K562 (cell line): ENCODE measurements at regions not wholly inside any gene's neighbourhood (a gene's known extent, or its start where the extent isn't known, plus 50 kb on each side); places are given as distances from the start of the nearest gene placed in this dataset.

Source experiments
- ATAC-seq: fragments of 200-7000 bp; cut with Tn5 transposase; 3 replicates; pipeline ENCODE4 v1.9.1; 2020; ENCODE audit warnings: moderate library complexity
- BruUV-seq: library from RNA; stranded (reverse); fragments of 400-500 nt; replicated peaks from 2 replicates; lab custom pipeline; 2021; lab: Mats Ljungman, UMichigan
- CTCF ChIA-PET: fragments of 300-600 bp; formaldehyde crosslinking; extraction: SDS; loops from one replicate; lab custom pipeline; 2021; ENCODE audit warnings: low intra/inter-chr PET ratio; lab: Yijun Ruan, JAX
- POLR2A ChIA-PET: fragments of 300-600, 350-650 bp; sonication (Branson Sonifier 250); formaldehyde crosslinking; extraction: SDS; loops from one replicate; lab custom pipeline; 2021; ENCODE audit warnings: antibody characterized with exemption, inconsistent platforms; lab: Yijun Ruan, JAX
- DNase-seq, 4 experiments: peaks; one replicate each; pipeline versions ENCODE4 v3.0.0 to v3.0.0-alpha.2; 2011 to 2018; ENCODE audit warnings: low spot score in 3 of 4, mixed read lengths in 3 of 4; ENCODE audit errors: extremely low read depth in 1 of 4
- FAIRE-seq: peaks from 2 replicates; lab custom pipeline; 2011; peaks lifted over from hg19 to GRCh38; lab: Jason Lieb, UNC
- H2AFZ ChIP-seq: 2 replicates; pipeline ENCODE4 v1.6.0; 2011; ENCODE audit warnings: low read depth, low read length, control low read depth, inconsistent platforms
- H3K27ac ChIP-seq: fragments of 200-600 bp; 3 replicates; pipeline ENCODE4 v1.8.0; 2011; ENCODE audit warnings: low read depth, mild to moderate bottlenecking, control low read depth, inconsistent platforms, low read length, moderate library complexity, mixed read lengths; ENCODE audit errors: extremely low read depth
- H3K27me3 ChIP-seq, 2 experiments: fragments of 300-600 bp in 1 of 2; 2 replicates in 1 of 2; 3 replicates in 1 of 2; pipeline versions ENCODE4 v1.6.0 to v1.8.0; 2011; ENCODE audit warnings: inconsistent platforms in 2 of 2, low read length in 2 of 2, mild to moderate bottlenecking in 1 of 2, mixed read lengths in 1 of 2, moderate library complexity in 1 of 2; ENCODE audit not compliant: control insufficient read depth in 2 of 2, insufficient read depth in 2 of 2
- H3K36me3 ChIP-seq: fragments of 300-600 bp; 3 replicates; pipeline ENCODE4 v1.8.0; 2011; ENCODE audit warnings: mild to moderate bottlenecking, low read length, inconsistent platforms; ENCODE audit not compliant: control insufficient read depth, insufficient read depth
- H3K4me1 ChIP-seq, 2 experiments: fragments of 200-600 bp in 1 of 2; replicated peaks in 1 of 2; 2 replicates in 1 of 2; 3 replicates in 1 of 2; pipeline versions ENCODE4 v1.5.1 to v1.8.0; 2011; ENCODE audit warnings: inconsistent platforms in 2 of 2, low read length in 2 of 2, mild to moderate bottlenecking in 1 of 2, mixed read lengths in 1 of 2, moderate library complexity in 1 of 2; ENCODE audit not compliant: control insufficient read depth in 2 of 2, insufficient read depth in 2 of 2
- H3K4me2 ChIP-seq: 2 replicates; pipeline ENCODE4 v1.6.1; 2011; ENCODE audit warnings: low read length, control low read depth, inconsistent platforms, mixed read lengths; ENCODE audit not compliant: insufficient read depth
- H3K4me3 ChIP-seq: fragments of 200-600 bp; sonication (generic), shearing (Covaris generic); 2 replicates; pipeline ENCODE4 v1.5.1; 2016; ENCODE audit warnings: control low read depth, inconsistent platforms
- H3K79me2 ChIP-seq: fragments of 200-600 bp; 3 replicates; pipeline ENCODE4 v1.8.0; 2011; ENCODE audit warnings: low read length, inconsistent platforms; ENCODE audit not compliant: control insufficient read depth, insufficient read depth
- H3K9ac ChIP-seq, 2 experiments: 2 replicates each; pipeline versions ENCODE4 v1.6.0 to v1.6.1; 2011; ENCODE audit warnings: low read depth in 2 of 2, low read length in 2 of 2, control low read depth in 1 of 2, inconsistent platforms in 1 of 2, mild to moderate bottlenecking in 1 of 2, mixed read lengths in 1 of 2; ENCODE audit not compliant: insufficient read depth in 1 of 2
- H3K9me1 ChIP-seq: one replicate; pipeline ENCODE4 v1.6.0; 2011; ENCODE audit warnings: inconsistent platforms, mild to moderate bottlenecking, low read length, moderate library complexity; ENCODE audit not compliant: control insufficient read depth, insufficient read depth
- H3K9me3 ChIP-seq: replicated peaks from 2 replicates; pipeline ENCODE4 v1.5.1; 2011; ENCODE audit warnings: low read depth, low read length, inconsistent platforms; ENCODE audit not compliant: control insufficient read depth, insufficient read depth
- H4K20me1 ChIP-seq: replicated peaks from 2 replicates; pipeline ENCODE4 v1.6.1; 2011; ENCODE audit warnings: low read length, inconsistent platforms, mixed read lengths; ENCODE audit not compliant: control insufficient read depth, insufficient read depth
- BCL6 ChIP-seq: fragments of 250-450 bp; sonication (Bioruptor Pico); IDR thresholded peaks from 2 replicates; pipeline ENCODE4 v1.4.0; 2020
- BCOR ChIP-seq: fragments of 450-650 bp; IDR thresholded peaks from 2 replicates; pipeline ENCODE4 v1.6.1; 2016
- CBX3 ChIP-seq, 2 experiments: IDR thresholded peaks; 1 replicate in 1 of 2; 2 replicates in 1 of 2; pipeline ENCODE4 v1.6.1; 2012; ENCODE audit warnings: inconsistent platforms in 2 of 2, low read length in 2 of 2, borderline replicate concordance in 1 of 2, control low read depth in 1 of 2
- CREM ChIP-seq: IDR thresholded peaks from 2 replicates; pipeline ENCODE4 v1.6.1; 2014; ENCODE audit warnings: antibody characterized with exemption, low read depth
- ELF2 ChIP-seq: fragments of 250-450 bp; sonication (Bioruptor Pico); IDR thresholded peaks from 2 replicates; pipeline ENCODE4 v1.5.0; 2021; ENCODE audit warnings: mild to moderate bottlenecking
- GABPA ChIP-seq: fragments of 200-800 bp; sonication (Bioruptor generic); conservative IDR thresholded peaks from 2 replicates; pipeline ENCODE4 v1.6.1; 2016; ENCODE audit warnings: low read depth, missing genetic modification characterization, missing compliant biosample characterization
- HEY1 ChIP-seq: fragments of 250-450 bp; sonication (Bioruptor Pico); IDR thresholded peaks from 2 replicates; pipeline ENCODE4 v1.5.0; 2020; ENCODE audit warnings: mild to moderate bottlenecking, moderate library complexity, borderline replicate concordance
- HNRNPL ChIP-seq: fragments of 200-400 bp; formaldehyde crosslinking; IDR thresholded peaks from 2 replicates; pipeline ENCODE4 v1.6.1; 2017; ENCODE audit warnings: low read depth, mild to moderate bottlenecking, low read length
- HSF4 ChIP-seq: fragments of 250-450 bp; sonication (Bioruptor Pico); IDR thresholded peaks from 2 replicates; pipeline ENCODE4 v2.1.2; 2022; ENCODE audit warnings: mild to moderate bottlenecking, moderate library complexity, borderline replicate concordance
- MCM2 ChIP-seq: fragments of 450-650 bp; IDR thresholded peaks from 2 replicates; pipeline ENCODE4 v1.6.1; 2017; ENCODE audit warnings: low read depth, mild to moderate bottlenecking
- NEUROD1 ChIP-seq: fragments of 150-350 bp; IDR thresholded peaks from 2 replicates; pipeline ENCODE4 v1.6.1; 2014; ENCODE audit warnings: borderline replicate concordance, low read length, low read depth; ENCODE audit not compliant: partially characterized antibody
- PKNOX1 ChIP-seq: fragments of 450-650 bp; IDR thresholded peaks from 2 replicates; pipeline ENCODE4 v1.6.1; 2016
- POLR2H ChIP-seq: IDR thresholded peaks from 2 replicates; pipeline ENCODE4 v1.6.1; 2016; ENCODE audit warnings: missing genetic modification characterization, low read depth, mild to moderate bottlenecking, control low read depth, missing compliant biosample characterization, moderate library complexity
- ZKSCAN1 ChIP-seq: fragments of 150-350 bp; IDR thresholded peaks from 2 replicates; pipeline ENCODE4 v1.6.1; 2016; ENCODE audit warnings: low read depth, low read length
- WGBS: fragments of 100-300 bp; shearing (Covaris generic); methylation state at CpG from one replicate; pipeline ENCODE4 v1.1.6; 2016; ENCODE audit warnings: low coverage, mixed read lengths; ENCODE audit not compliant: insufficient coverage; ENCODE audit errors: missing lambda C conversion rate; 5-methylcytosine and 5-hydroxymethylcytosine counted together
- in situ Hi-C: fragments of 300-500 bp; cut with MboI; formaldehyde crosslinking; loops from 4 replicates; pipeline ENCODE4 v1.15.0; 2018; ENCODE audit warnings: inconsistent platforms, mixed read lengths
- intact Hi-C: fragments of 100-400 bp; cut with micrococcal nuclease; formaldehyde crosslinking; loops from 2 replicates; pipeline ENCODE4 v1.14.2; 2022
- TF ChIP-seq, protein P1 (sequence below): sonication (generic); formaldehyde crosslinking; IDR thresholded peaks from 2 replicates; pipeline ENCODE4 v1.8.0; 2023; ENCODE audit warnings: mild to moderate bottlenecking, missing genetic modification reagents
- TF ChIP-seq, protein P2 (sequence below): fragments of 450-650 bp; formaldehyde crosslinking; conservative IDR thresholded peaks from 2 replicates; pipeline ENCODE4 v1.4.0; 2022; ENCODE audit warnings: mild to moderate bottlenecking, missing genetic modification characterization

DNA sequence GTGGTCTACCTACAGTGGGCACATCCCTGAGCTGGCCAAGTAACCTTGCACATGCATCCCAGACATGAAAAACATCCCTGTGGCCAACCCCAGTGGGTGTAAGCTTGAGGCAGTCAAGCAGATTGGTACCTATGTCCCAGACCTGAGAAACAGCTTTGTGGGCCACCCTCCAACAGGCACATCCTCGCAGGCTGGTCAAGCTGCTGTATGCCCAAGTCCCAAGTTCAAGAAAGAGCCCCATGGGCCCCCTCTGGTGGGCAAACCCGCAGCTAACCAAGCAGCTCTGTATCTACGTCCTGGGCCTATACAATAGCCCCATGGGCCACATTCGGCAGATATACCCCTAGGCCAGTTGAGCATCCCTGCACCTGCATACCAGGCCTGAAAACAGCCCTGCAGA lies 186.3 kb upstream of the GPR149 start:
- Histone ChIP-seq H4K20me1 (no peaks in the 10 kb centered on the region), H3K9ac (no peak overlapping the region)
- CTCF ChIA-PET = no interaction called here
- in situ Hi-C loops = no loop called here
- no peak for ATAC-seq
- TF ChIP-seq GABPA (tag) (no peak), HSF4 (CRISPR knock-in tag) (no peak), ELF2 (CRISPR knock-in tag) (no peak), PKNOX1 (no peak), CBX3 (IDR thresholded peaks at IDR 0.05; ENCODE audit: borderline replicate concordance in 1 of 2, low read length in 2 of 2) (no peak), HNRNPL (no peak)
- TF ChIP-seq, all 486 proteins: peak for 0
- Histone ChIP-seq H2AFZ (no peak overlapping the region), H3K9me1 (no peaks in the 10 kb centered on the region), H3K36me3 (no peaks in the 10 kb centered on the region), H3K4me3 (no peak overlapping the region), H3K27ac (no peak overlapping the region), H3K9me3 (no peaks in the 10 kb centered on the region), H3K4me2 (no peak overlapping the region), H3K27me3 (no peaks in the 10 kb centered on the region), H3K4me1 (no peaks in the 10 kb centered on the region), H3K79me2 (no peaks in the 10 kb centered on the region)
- DNase-seq = no peak
- 3% methylated on average over 4 of the region's 4 CpGs for WGBS
- intact Hi-C loops = no loop called here
- no TSS peak for BruUV-seq
- POLR2A ChIA-PET = no interaction called here
- FAIRE-seq = no peak

GRCh38 chr3:154615471-154615870 lies 185.5 kb upstream of the GPR149 start:
- Histone ChIP-seq H4K20me1 (no peaks in the 10 kb centered on the region), H3K9me1 (no peaks in the 10 kb centered on the region), H3K36me3 (no peaks in the 10 kb centered on the region), H3K27ac (no peak overlapping the region), H3K4me2 (no peak overlapping the region), H3K4me3 (no peak overlapping the region), H3K9me3 (no peaks in the 10 kb centered on the region), H3K79me2 (no peaks in the 10 kb centered on the region), H3K9ac (no peak overlapping the region), H2AFZ (no peak overlapping the region), H3K4me1 (no peaks in the 10 kb centered on the region), H3K27me3 (no peaks in the 10 kb centered on the region)
- 0% methylated on average over 3 of the region's 3 CpGs for WGBS
- FAIRE-seq (no peak), DNase-seq (no peak), ATAC-seq (no peak)
- in situ Hi-C loops (no loop called here), intact Hi-C loops (no loop called here)
- POLR2A ChIA-PET = no interaction called here
- BruUV-seq = no TSS peak
- CTCF ChIA-PET = no interaction called here
- TF ChIP-seq HEY1 (CRISPR knock-in tag) (no peak), BCL6 (CRISPR knock-in tag) (no peak), POLR2H (tag) (no peak), NEUROD1 (no peak), BCOR (no peak), ZKSCAN1 (no peak), MCM2 (no peak), CREM (no peak)
- TF ChIP-seq, protein P1, sequence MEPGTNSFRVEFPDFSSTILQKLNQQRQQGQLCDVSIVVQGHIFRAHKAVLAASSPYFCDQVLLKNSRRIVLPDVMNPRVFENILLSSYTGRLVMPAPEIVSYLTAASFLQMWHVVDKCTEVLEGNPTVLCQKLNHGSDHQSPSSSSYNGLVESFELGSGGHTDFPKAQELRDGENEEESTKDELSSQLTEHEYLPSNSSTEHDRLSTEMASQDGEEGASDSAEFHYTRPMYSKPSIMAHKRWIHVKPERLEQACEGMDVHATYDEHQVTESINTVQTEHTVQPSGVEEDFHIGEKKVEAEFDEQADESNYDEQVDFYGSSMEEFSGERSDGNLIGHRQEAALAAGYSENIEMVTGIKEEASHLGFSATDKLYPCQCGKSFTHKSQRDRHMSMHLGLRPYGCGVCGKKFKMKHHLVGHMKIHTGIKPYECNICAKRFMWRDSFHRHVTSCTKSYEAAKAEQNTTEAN = no peak
- TF ChIP-seq, protein P2, sequence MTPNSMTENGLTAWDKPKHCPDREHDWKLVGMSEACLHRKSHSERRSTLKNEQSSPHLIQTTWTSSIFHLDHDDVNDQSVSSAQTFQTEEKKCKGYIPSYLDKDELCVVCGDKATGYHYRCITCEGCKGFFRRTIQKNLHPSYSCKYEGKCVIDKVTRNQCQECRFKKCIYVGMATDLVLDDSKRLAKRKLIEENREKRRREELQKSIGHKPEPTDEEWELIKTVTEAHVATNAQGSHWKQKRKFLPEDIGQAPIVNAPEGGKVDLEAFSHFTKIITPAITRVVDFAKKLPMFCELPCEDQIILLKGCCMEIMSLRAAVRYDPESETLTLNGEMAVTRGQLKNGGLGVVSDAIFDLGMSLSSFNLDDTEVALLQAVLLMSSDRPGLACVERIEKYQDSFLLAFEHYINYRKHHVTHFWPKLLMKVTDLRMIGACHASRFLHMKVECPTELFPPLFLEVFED (CRISPR knock-in tag) = no peak
